HEK293 (cell line): ENCODE measurements at regions not wholly inside any gene's neighbourhood (a gene's known extent, or its start where the extent isn't known, plus 50 kb on each side); places are given as distances from the start of the nearest gene placed in this dataset.
A peak's percentile ranks its signal among the peaks of the same experiment; 100 is the strongest.

Experiments used
- CTCF ChIA-PET: fragments of 350-600 bp; formaldehyde crosslinking; extraction: SDS; loops from one replicate; lab custom pipeline; 2021; ENCODE audit warnings: antibody characterized with exemption; lab: Yijun Ruan, JAX
- POLR2A ChIA-PET: fragments of 300-600 bp; formaldehyde crosslinking; extraction: SDS; loops from one replicate; lab custom pipeline; 2020; ENCODE audit warnings: antibody characterized with exemption, inconsistent platforms; lab: Yijun Ruan, JAX
- H3K27ac ChIP-seq: fragments of 200-500 bp; sonication (Bioruptor generic); 2 replicates; pipeline ENCODE4 v1.5.1; 2014; ENCODE audit warnings: low read depth, low read length, control low read depth, inconsistent platforms; ENCODE audit errors: extremely low read depth
- H3K36me3 ChIP-seq, 2 experiments: fragments of 200-500 bp in 1 of 2; sonication (Bioruptor generic) in 1 of 2; 1 replicate in 1 of 2; 2 replicates in 1 of 2; pipeline ENCODE4 v1.5.1; 2014 to 2017; ENCODE audit warnings: inconsistent platforms in 2 of 2, low read length in 2 of 2; ENCODE audit not compliant: control insufficient read depth in 2 of 2, insufficient read depth in 1 of 2
- H3K4me1 ChIP-seq: fragments of 200-500 bp; sonication (Bioruptor generic); 2 replicates; pipeline ENCODE4 v1.5.1; 2014; ENCODE audit warnings: mild to moderate bottlenecking, low read length, inconsistent platforms; ENCODE audit not compliant: control insufficient read depth, insufficient read depth
- H3K4me3 ChIP-seq: 2 replicates; pipeline ENCODE4 v1.5.1; 2011; ENCODE audit warnings: low read depth, mild to moderate bottlenecking, control low read depth, low read length, moderate library complexity
- H3K9me3 ChIP-seq: fragments of 200-500 bp; sonication (Bioruptor generic); 2 replicates; pipeline ENCODE4 v1.5.1; 2014; ENCODE audit warnings: low read depth, low read length, inconsistent platforms; ENCODE audit not compliant: control insufficient read depth, insufficient read depth
- KLF10 ChIP-seq: fragments of 450-650 bp; IDR thresholded peaks from 2 replicates; pipeline ENCODE4 v1.5.1; 2018; ENCODE audit warnings: missing biosample characterization, mild to moderate bottlenecking, missing genetic modification characterization
- SCRT2 ChIP-seq: fragments of 450-650 bp; formaldehyde crosslinking; IDR thresholded peaks from 2 replicates; pipeline ENCODE4 v1.5.1; 2016; ENCODE audit warnings: missing biosample characterization, missing genetic modification characterization
- ZNF112 ChIP-seq: fragments of 450-650 bp; formaldehyde crosslinking; IDR thresholded peaks from 2 replicates; pipeline ENCODE4 v1.5.0; 2017; ENCODE audit warnings: missing biosample characterization, missing genetic modification characterization
- ZNF214 ChIP-seq: fragments of 450-650 bp; formaldehyde crosslinking; IDR thresholded peaks from 2 replicates; pipeline ENCODE4 v1.5.1; 2017; ENCODE audit warnings: missing biosample characterization, mild to moderate bottlenecking, missing genetic modification characterization, borderline replicate concordance
- ZNF302 ChIP-seq: fragments of 450-650 bp; formaldehyde crosslinking; IDR thresholded peaks from 2 replicates; pipeline ENCODE4 v1.5.1; 2016; ENCODE audit warnings: missing biosample characterization, missing genetic modification characterization, low read depth
- ZNF341 ChIP-seq: fragments of 450-650 bp; formaldehyde crosslinking; IDR thresholded peaks from 2 replicates; pipeline ENCODE4; 2016; ENCODE audit warnings: low read depth, missing biosample characterization, missing genetic modification characterization
- ZNF366 ChIP-seq: fragments of 450-650 bp; formaldehyde crosslinking; conservative IDR thresholded peaks from 2 replicates; pipeline ENCODE4 v1.5.1; 2016; ENCODE audit warnings: missing biosample characterization, missing genetic modification characterization
- ZNF433 ChIP-seq: fragments of 450-650 bp; formaldehyde crosslinking; IDR thresholded peaks from 2 replicates; pipeline ENCODE4 v1.5.1; 2016; ENCODE audit warnings: missing biosample characterization, missing genetic modification characterization, low read depth
- ZNF510 ChIP-seq: fragments of 450-650 bp; formaldehyde crosslinking; IDR thresholded peaks from 2 replicates; pipeline ENCODE4 v1.5.1; 2018; ENCODE audit warnings: mild to moderate bottlenecking, missing genetic modification characterization, missing biosample characterization; ENCODE audit not compliant: insufficient replicate concordance
- ZNF624 ChIP-seq: fragments of 450-650 bp; formaldehyde crosslinking; IDR thresholded peaks from 2 replicates; pipeline ENCODE4 v1.5.1; 2017; ENCODE audit warnings: missing biosample characterization, missing genetic modification characterization
- TF ChIP-seq, protein P1 (sequence below): fragments of 450-650 bp; formaldehyde crosslinking; IDR thresholded peaks from 2 replicates; pipeline ENCODE4 v1.5.1; 2016; ENCODE audit warnings: missing biosample characterization, missing genetic modification characterization
- TF ChIP-seq, protein P2 (sequence below): fragments of 450-650 bp; formaldehyde crosslinking; IDR thresholded peaks from 2 replicates; pipeline ENCODE4 v1.5.1; 2016; ENCODE audit warnings: missing biosample characterization, missing genetic modification characterization
- TF ChIP-seq, protein P3 (sequence below): fragments of 450-650 bp; formaldehyde crosslinking; IDR thresholded peaks from 2 replicates; pipeline ENCODE4 v1.5.1; 2016; ENCODE audit warnings: missing biosample characterization, missing genetic modification characterization
- TF ChIP-seq, protein P4 (sequence below): fragments of 450-650 bp; formaldehyde crosslinking; IDR thresholded peaks from 2 replicates; pipeline ENCODE4 v1.5.1; 2016; ENCODE audit warnings: missing biosample characterization, missing genetic modification characterization
- TF ChIP-seq, protein P5 (sequence below): fragments of 450-650 bp; formaldehyde crosslinking; IDR thresholded peaks from 2 replicates; pipeline ENCODE4 v1.5.1; 2017; ENCODE audit warnings: missing biosample characterization, missing genetic modification characterization
- TF ChIP-seq, protein P6 (sequence below): fragments of 450-650 bp; formaldehyde crosslinking; IDR thresholded peaks from 2 replicates; pipeline ENCODE4 v1.5.1; 2016; ENCODE audit warnings: missing biosample characterization, missing genetic modification characterization

DNA sequence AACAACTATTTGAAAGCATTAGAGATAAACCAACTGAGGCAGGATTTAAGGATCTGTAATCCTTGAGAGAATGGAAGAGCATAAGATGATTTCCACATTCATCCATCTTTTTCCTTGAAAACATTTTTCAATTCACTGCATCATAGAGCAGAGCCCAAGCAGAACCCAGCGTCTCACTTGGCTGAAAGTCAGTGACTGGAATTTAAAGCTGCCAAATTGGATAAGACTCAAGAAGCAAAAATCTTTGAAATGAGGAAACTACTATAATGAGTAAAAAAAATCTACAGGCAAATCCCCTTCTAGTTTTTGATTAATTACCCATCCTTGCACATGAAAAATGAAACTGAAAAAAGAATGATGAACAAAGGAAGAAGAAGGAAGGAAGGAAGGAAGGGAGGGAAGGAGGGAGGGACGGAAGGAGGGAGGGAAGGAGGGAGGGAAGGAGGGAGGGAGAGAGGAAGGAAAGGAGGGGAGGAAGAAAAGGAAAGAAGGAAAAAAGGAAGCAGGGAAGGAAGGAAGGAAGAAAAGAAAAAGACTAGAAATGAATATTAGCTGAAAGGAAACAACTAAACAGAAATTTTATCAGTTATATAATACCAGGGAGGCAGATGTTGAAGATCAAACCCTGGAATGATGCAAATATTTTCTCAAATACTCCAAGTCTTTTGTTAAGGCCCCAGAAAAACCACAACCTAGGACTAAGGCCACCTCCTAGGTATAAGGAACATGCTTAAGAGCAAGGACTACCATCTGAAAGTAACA lies 336.3 kb upstream of the MAGI2 start:
- no peaks in the 10 kb centered on the region for H3K9me3 ChIP-seq
- no peaks in the 10 kb centered on the region for H3K36me3 ChIP-seq
- no peaks in the 10 kb centered on the region for H3K4me1 ChIP-seq
- no peak overlapping the region for H3K27ac ChIP-seq
- TF ChIP-seq SCRT2 (tag by site-specific recombination) (no peak), ZNF302 (tag by site-specific recombination) (no peak), ZNF510 (tag by site-specific recombination) (peak; percentile 28), ZNF366 (tag by site-specific recombination) (peak; percentile 67), ZNF341 (tag by site-specific recombination) (no peak), ZNF624 (tag by site-specific recombination) (no peak)
- ChIA-PET POLR2A (no interaction called here), CTCF (no interaction called here)
- no peak overlapping the region for H3K4me3 ChIP-seq

DNA sequence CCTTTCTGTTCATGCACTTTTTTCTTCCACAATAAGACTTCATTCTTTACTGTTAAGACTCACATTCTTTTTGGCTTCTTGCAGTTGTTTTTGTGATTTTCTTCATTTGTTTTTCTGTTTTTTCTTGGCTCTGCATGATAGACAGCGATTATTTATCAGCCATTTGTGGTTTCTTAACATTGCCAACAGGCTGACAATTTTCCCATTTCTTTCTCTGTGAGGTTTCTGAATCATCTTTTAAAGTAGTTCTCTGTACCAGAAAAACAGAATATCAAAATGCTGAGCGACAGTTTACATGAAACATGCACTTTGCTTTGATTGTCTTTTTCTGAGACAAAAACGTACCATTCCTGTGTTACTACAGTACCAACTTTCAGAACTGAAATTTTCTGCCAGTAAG lies 334.2 kb upstream of the MAGI2 start:
- TF ChIP-seq, protein P1, sequence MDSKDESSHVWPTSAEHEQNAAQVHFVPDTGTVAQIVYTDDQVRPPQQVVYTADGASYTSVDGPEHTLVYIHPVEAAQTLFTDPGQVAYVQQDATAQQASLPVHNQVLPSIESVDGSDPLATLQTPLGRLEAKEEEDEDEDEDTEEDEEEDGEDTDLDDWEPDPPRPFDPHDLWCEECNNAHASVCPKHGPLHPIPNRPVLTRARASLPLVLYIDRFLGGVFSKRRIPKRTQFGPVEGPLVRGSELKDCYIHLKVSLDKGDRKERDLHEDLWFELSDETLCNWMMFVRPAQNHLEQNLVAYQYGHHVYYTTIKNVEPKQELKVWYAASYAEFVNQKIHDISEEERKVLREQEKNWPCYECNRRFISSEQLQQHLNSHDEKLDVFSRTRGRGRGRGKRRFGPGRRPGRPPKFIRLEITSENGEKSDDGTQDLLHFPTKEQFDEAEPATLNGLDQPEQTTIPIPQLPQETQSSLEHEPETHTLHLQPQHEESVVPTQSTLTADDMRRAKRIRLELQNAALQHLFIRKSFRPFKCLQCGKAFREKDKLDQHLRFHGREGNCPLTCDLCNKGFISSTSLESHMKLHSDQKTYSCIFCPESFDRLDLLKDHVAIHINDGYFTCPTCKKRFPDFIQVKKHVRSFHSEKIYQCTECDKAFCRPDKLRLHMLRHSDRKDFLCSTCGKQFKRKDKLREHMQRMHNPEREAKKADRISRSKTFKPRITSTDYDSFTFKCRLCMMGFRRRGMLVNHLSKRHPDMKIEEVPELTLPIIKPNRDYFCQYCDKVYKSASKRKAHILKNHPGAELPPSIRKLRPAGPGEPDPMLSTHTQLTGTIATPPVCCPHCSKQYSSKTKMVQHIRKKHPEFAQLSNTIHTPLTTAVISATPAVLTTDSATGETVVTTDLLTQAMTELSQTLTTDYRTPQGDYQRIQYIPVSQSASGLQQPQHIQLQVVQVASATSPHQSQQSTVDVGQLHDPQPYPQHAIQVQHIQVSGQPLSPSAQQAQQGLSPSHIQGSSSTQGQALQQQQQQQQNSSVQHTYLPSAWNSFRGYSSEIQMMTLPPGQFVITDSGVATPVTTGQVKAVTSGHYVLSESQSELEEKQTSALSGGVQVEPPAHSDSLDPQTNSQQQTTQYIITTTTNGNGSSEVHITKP (tag by site-specific recombination): no peak
- TF ChIP-seq, protein P2, sequence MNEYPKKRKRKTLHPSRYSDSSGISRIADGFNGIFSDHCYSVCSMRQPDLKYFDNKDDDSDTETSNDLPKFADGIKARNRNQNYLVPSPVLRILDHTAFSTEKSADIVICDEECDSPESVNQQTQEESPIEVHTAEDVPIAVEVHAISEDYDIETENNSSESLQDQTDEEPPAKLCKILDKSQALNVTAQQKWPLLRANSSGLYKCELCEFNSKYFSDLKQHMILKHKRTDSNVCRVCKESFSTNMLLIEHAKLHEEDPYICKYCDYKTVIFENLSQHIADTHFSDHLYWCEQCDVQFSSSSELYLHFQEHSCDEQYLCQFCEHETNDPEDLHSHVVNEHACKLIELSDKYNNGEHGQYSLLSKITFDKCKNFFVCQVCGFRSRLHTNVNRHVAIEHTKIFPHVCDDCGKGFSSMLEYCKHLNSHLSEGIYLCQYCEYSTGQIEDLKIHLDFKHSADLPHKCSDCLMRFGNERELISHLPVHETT (tag by site-specific recombination): no peak
- TF ChIP-seq, protein P3, sequence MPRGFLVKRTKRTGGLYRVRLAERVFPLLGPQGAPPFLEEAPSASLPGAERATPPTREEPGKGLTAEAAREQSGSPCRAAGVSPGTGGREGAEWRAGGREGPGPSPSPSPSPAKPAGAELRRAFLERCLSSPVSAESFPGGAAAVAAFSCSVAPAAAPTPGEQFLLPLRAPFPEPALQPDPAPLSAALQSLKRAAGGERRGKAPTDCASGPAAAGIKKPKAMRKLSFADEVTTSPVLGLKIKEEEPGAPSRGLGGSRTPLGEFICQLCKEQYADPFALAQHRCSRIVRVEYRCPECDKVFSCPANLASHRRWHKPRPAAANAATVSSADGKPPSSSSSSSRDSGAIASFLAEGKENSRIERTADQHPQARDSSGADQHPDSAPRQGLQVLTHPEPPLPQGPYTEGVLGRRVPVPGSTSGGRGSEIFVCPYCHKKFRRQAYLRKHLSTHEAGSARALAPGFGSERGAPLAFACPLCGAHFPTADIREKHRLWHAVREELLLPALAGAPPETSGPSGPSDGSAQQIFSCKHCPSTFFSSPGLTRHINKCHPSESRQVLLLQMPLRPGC: no peak
- TF ChIP-seq, protein P4, sequence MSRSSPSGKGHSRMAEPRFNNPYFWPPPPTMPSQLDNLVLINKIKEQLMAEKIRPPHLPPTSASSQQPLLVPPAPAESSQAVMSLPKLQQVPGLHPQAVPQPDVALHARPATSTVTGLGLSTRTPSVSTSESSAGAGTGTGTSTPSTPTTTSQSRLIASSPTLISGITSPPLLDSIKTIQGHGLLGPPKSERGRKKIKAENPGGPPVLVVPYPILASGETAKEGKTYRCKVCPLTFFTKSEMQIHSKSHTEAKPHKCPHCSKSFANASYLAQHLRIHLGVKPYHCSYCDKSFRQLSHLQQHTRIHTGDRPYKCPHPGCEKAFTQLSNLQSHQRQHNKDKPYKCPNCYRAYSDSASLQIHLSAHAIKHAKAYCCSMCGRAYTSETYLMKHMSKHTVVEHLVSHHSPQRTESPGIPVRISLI (tag by site-specific recombination): no peak
- TF ChIP-seq KLF10 (tag by site-specific recombination) (no peak), ZNF214 (no peak), ZNF510 (tag by site-specific recombination) (no peak), ZNF112 (tag by site-specific recombination) (no peak), ZNF433 (tag by site-specific recombination) (no peak)
- TF ChIP-seq, protein P5, sequence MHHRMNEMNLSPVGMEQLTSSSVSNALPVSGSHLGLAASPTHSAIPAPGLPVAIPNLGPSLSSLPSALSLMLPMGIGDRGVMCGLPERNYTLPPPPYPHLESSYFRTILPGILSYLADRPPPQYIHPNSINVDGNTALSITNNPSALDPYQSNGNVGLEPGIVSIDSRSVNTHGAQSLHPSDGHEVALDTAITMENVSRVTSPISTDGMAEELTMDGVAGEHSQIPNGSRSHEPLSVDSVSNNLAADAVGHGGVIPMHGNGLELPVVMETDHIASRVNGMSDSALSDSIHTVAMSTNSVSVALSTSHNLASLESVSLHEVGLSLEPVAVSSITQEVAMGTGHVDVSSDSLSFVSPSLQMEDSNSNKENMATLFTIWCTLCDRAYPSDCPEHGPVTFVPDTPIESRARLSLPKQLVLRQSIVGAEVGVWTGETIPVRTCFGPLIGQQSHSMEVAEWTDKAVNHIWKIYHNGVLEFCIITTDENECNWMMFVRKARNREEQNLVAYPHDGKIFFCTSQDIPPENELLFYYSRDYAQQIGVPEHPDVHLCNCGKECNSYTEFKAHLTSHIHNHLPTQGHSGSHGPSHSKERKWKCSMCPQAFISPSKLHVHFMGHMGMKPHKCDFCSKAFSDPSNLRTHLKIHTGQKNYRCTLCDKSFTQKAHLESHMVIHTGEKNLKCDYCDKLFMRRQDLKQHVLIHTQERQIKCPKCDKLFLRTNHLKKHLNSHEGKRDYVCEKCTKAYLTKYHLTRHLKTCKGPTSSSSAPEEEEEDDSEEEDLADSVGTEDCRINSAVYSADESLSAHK: no peak
- TF ChIP-seq, protein P6, sequence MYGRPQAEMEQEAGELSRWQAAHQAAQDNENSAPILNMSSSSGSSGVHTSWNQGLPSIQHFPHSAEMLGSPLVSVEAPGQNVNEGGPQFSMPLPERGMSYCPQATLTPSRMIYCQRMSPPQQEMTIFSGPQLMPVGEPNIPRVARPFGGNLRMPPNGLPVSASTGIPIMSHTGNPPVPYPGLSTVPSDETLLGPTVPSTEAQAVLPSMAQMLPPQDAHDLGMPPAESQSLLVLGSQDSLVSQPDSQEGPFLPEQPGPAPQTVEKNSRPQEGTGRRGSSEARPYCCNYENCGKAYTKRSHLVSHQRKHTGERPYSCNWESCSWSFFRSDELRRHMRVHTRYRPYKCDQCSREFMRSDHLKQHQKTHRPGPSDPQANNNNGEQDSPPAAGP: no peak
- TF ChIP-seq, all 188 proteins: peak for 0
- Histone ChIP-seq H3K9me3 (no peaks in the 10 kb centered on the region), H3K27ac (no peak overlapping the region), H3K4me1 (no peaks in the 10 kb centered on the region), H3K36me3 (no peaks in the 10 kb centered on the region), H3K4me3 (no peak overlapping the region)
- POLR2A ChIA-PET: no interaction called here
- CTCF ChIA-PET: no interaction called here
